ENCODE measurements at regions not wholly inside any gene's neighbourhood (a gene's known extent, or its start where the extent isn't known, plus 50 kb on each side); places are given as distances from the start of the nearest gene placed in this dataset.
"Not testable (repeated sequence)": the region's sequence is repeated elsewhere in the genome, so short reads cannot be mapped to it uniquely, and the experiment has no call there.

DNA sequence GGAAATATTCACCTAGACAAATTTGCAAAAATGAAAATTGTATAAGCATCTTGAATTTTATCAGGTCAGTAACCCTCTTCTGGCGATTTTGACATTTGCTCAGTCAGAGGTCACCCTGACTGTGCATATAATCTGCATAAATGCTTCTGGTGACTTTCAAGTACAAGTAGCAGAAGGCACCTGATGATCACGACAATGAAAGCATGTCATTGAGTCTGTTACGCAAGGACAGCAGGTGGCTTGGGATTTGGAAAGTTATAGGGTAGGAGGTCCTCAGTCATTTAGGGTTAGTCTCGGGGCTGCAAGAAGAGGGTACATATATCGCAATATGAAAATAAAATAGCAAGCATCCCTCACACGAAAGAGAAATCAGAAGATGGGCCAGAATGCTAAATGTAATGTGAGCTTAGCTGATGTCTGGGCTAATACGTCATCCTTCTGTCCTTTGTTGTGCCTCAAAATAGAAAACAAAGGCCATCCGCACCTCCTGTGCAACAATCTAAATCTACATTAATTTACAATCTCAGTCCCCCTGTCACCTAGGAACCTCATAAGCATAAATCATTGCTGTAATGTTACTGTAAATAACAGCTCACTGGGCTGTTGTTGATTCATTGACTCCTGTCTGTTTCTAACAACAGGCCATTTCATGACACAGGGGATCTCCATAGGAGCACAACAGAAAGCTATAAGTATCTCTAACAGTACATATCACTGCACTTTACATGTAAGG is 155.2 kb upstream of the RSPO3 start:
- ATAC-seq (no peak), DNase-seq (no peak)
- Histone ChIP-seq H3K27me3 (no peaks in the 10 kb centered on the region), H3K9me3 (no peaks in the 10 kb centered on the region), H3K27ac (no peak overlapping the region), H3K4me1 (no peaks in the 10 kb centered on the region), H3K36me3 (no peaks in the 10 kb centered on the region), H3K4me3 (no peak overlapping the region)
- intact Hi-C loops (cut with DNase I) = no loop called here
- no peak for TF ChIP-seq CTCF (IDR thresholded peaks at IDR 0.05)
- 72% methylated on average over 8 of the region's 8 CpGs for WGBS, 2 donors

DNA sequence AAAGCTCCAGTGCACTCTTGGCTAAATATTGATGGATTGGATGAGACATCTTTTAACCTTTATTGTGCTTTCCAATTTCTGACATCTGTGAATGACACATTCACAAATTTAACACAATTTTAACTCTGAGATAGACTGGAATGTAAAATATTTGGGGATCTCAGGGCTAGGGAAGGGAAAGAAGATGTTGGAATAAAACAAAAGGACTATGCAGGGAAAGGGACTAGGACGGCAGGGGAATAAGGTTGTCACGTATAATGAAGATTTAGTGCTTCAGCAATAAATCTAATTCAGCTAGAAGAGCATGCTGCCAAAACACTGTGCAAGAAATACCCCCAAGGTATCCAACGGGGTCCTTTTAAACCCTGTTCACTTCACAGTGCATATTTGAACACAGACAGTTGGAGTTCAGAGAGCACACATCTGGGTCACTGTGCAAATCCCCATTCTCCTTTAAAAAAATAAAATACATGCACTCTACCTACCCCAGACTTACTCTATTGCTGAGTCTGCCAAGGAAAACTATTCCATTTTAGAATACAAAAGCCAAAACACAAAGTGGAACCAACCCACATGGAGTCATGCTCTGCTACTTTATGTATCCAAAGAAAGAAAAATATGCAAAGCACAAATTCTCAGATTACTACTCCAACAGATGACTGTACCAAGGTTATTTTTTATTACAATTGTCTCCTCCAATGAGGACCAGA is 151.0 kb upstream of the RSPO3 start:
- no peaks in the 10 kb centered on the region for H3K27me3 ChIP-seq
- DNase-seq = no peak
- 71 to 75% methylated on average over 3 of the region's 3 CpGs for WGBS, 2 donors
- ATAC-seq = no peak
- H3K27ac ChIP-seq = no peak overlapping the region
- TF ChIP-seq CTCF (IDR thresholded peaks at IDR 0.05) = no peak
- H3K4me1 ChIP-seq = no peaks in the 10 kb centered on the region
- H3K36me3 ChIP-seq = no peaks in the 10 kb centered on the region
- H3K9me3 ChIP-seq = no peaks in the 10 kb centered on the region
- intact Hi-C loops (cut with DNase I) = no loop called here
- no peak overlapping the region for H3K4me3 ChIP-seq

GRCh38 chr6:126976253-126976797 is 142.1 kb upstream of the RSPO3 start:
- no peak for TF ChIP-seq CTCF (IDR thresholded peaks at IDR 0.05)
- intact Hi-C loops (cut with DNase I) = no loop called here
- Histone ChIP-seq H3K4me1 (no peaks in the 10 kb centered on the region), H3K4me3 (no peak overlapping the region), H3K36me3 (no peaks in the 10 kb centered on the region), H3K27ac (no peak overlapping the region), H3K27me3 (no peaks in the 10 kb centered on the region), H3K9me3 (peaks cover 0 to 12% (median 0%) of the 10 kb centered on the region in 11 donors)
- WGBS, 2 donors = 80 to 85% methylated on average over 2 of the region's 2 CpGs
- ATAC-seq = no peak
- DNase-seq = no peak

- no peaks in the 10 kb centered on the region for H3K36me3 ChIP-seq
- intact Hi-C loops (cut with DNase I) = no loop called here
- H3K27me3 ChIP-seq = no peaks in the 10 kb centered on the region
- WGBS, 2 donors = 48 to 57% methylated on average over 4 of the region's 4 CpGs
- no peak overlapping the region for H3K27ac ChIP-seq
- ATAC-seq = no peak
- H3K4me1 ChIP-seq = no peaks in the 10 kb centered on the region
- no peak for TF ChIP-seq CTCF (IDR thresholded peaks at IDR 0.05)
- no peak for DNase-seq
- H3K9me3 ChIP-seq = peaks cover 0 to 25% (median 0%) of the 10 kb centered on the region in 11 donors
- no peak overlapping the region for H3K4me3 ChIP-seq
Observed at GRCh38 chr6:126983779-126984178, 134.7 kb upstream of the RSPO3 start.

- H3K4me3 ChIP-seq; ATAC-seq; H3K36me3 ChIP-seq; H3K4me1 ChIP-seq; DNase-seq; intact Hi-C loops (cut with DNase I); H3K27ac ChIP-seq; H3K27me3 ChIP-seq: not testable (repeated sequence)
- peaks cover 0 to 19% (median 0%) of the 10 kb centered on the region in 11 donors for H3K9me3 ChIP-seq
- WGBS, 2 donors = 81 to 88% methylated on average over 1 of the region's 1 CpG
Observed at GRCh38 chr6:126988125-126988524, 130.3 kb upstream of the RSPO3 start.

Measured in heart right ventricle (tissue), 16 donors.